WTC11 (cell line): ENCODE measurements at regions not wholly inside any gene's neighbourhood (a gene's known extent, or its start where the extent isn't known, plus 50 kb on each side); places are given as distances from the start of the nearest gene placed in this dataset.

Experiments
- ATAC-seq: fragments of 200-7000 bp; cut with Tn5 transposase; 2 replicates; pipeline ENCODE4 v1.10.0; 2021; ENCODE audit warnings: mild to moderate bottlenecking, moderate library complexity
- CTCF ChIA-PET: fragments of 300-600 bp; sonication (Branson Sonifier 250); formaldehyde crosslinking; loops from one replicate; lab custom pipeline; 2021; ENCODE audit warnings: antibody characterized with exemption; lab: Charles Lee
- POLR2A ChIA-PET: fragments of 350-600 bp; sonication (Branson Sonifier 250); formaldehyde crosslinking; loops from one replicate; lab custom pipeline; 2021; ENCODE audit warnings: antibody characterized with exemption; lab: Charles Lee
- DNase-seq: peaks from one replicate; pipeline ENCODE4 v3.0.0; 2021; ENCODE audit warnings: low spot score
- H3K27ac Mint-ChIP-seq: 2 replicates; pipeline ENCODE4 v1.8.0; 2021; ENCODE audit warnings: mixed read lengths
- H3K27me3 Mint-ChIP-seq: 2 replicates; pipeline ENCODE4 v1.8.0; 2021; ENCODE audit warnings: low read depth, mild to moderate bottlenecking, moderate library complexity, mixed read lengths
- H3K36me3 Mint-ChIP-seq: 2 replicates; pipeline ENCODE4 v1.8.0; 2021; ENCODE audit warnings: mixed read lengths
- H3K4me1 Mint-ChIP-seq: 2 replicates; pipeline ENCODE4 v1.8.0; 2022; ENCODE audit warnings: mixed read lengths
- H3K4me3 Mint-ChIP-seq: 2 replicates; pipeline ENCODE4 v1.8.0; 2021; ENCODE audit warnings: mild to moderate bottlenecking, moderate library complexity, mixed read lengths
- H3K9me3 Mint-ChIP-seq: 2 replicates; pipeline ENCODE4 v1.8.0; 2021; ENCODE audit warnings: mixed read lengths
- CBFB ChIP-seq: sonication (generic); formaldehyde crosslinking; IDR thresholded peaks from 2 replicates; pipeline ENCODE4 v1.8.1; 2022; ENCODE audit warnings: mild to moderate bottlenecking, low read depth, missing genetic modification reagents
- CREB1 ChIP-seq: sonication (generic); formaldehyde crosslinking; IDR thresholded peaks from 2 replicates; pipeline ENCODE4 v1.8.0; 2023; ENCODE audit warnings: mild to moderate bottlenecking, missing genetic modification reagents
- E2F5 ChIP-seq: sonication (generic); formaldehyde crosslinking; IDR thresholded peaks from 2 replicates; pipeline ENCODE4 v1.8.1; 2022; ENCODE audit warnings: mild to moderate bottlenecking, moderate library complexity, missing genetic modification reagents
- ERG ChIP-seq: fragments of 250-450 bp; sonication (Bioruptor Pico); IDR thresholded peaks from 2 replicates; pipeline ENCODE4 v1.8.0; 2021; ENCODE audit warnings: mild to moderate bottlenecking
- ESRRA ChIP-seq: sonication (generic); formaldehyde crosslinking; IDR thresholded peaks from 2 replicates; pipeline ENCODE4 v1.8.1; 2022; ENCODE audit warnings: mild to moderate bottlenecking, missing genetic modification reagents, borderline replicate concordance
- FOXP4 ChIP-seq: sonication (generic); formaldehyde crosslinking; IDR thresholded peaks from 2 replicates; pipeline ENCODE4 v1.8.0; 2022; ENCODE audit warnings: mild to moderate bottlenecking, missing genetic modification reagents
- GTF2I ChIP-seq: fragments of 250-450 bp; sonication (Bioruptor Pico); conservative IDR thresholded peaks from 2 replicates; pipeline ENCODE4 v1.4.0; 2021; ENCODE audit warnings: mild to moderate bottlenecking
- IRF1 ChIP-seq: sonication (generic); formaldehyde crosslinking; IDR thresholded peaks from 2 replicates; pipeline ENCODE4 v1.8.0; 2023; ENCODE audit warnings: missing genetic modification reagents
- MAX ChIP-seq: sonication (generic); formaldehyde crosslinking; IDR thresholded peaks from 2 replicates; pipeline ENCODE4 v1.8.0; 2022; ENCODE audit warnings: mild to moderate bottlenecking, missing genetic modification reagents
- NFATC4 ChIP-seq: fragments of 250-450 bp; sonication (Bioruptor Pico); IDR thresholded peaks from 2 replicates; pipeline ENCODE4 v1.9.0; 2021; ENCODE audit warnings: mild to moderate bottlenecking
- NFYB ChIP-seq: sonication (generic); formaldehyde crosslinking; conservative IDR thresholded peaks from 2 replicates; pipeline ENCODE4 v1.8.0; 2022; ENCODE audit warnings: low read depth, missing genetic modification reagents
- NR2C2 ChIP-seq: sonication (generic); formaldehyde crosslinking; IDR thresholded peaks from 2 replicates; pipeline ENCODE4 v1.8.0; 2022; ENCODE audit warnings: mild to moderate bottlenecking, missing genetic modification reagents
- OVOL2 ChIP-seq: fragments of 250-450 bp; sonication (Bioruptor Pico); IDR thresholded peaks from 2 replicates; pipeline ENCODE4 v1.9.0; 2021; ENCODE audit warnings: mild to moderate bottlenecking, borderline replicate concordance
- RORB ChIP-seq: fragments of 250-450 bp; sonication (Bioruptor Pico); IDR thresholded peaks from 2 replicates; pipeline ENCODE4 v1.9.0; 2021; ENCODE audit warnings: mild to moderate bottlenecking
- SMAD3 ChIP-seq: sonication (generic); formaldehyde crosslinking; IDR thresholded peaks from 2 replicates; pipeline ENCODE4 v1.8.0; 2022; ENCODE audit warnings: missing genetic modification reagents, mild to moderate bottlenecking, borderline replicate concordance
- SMAD4 ChIP-seq: sonication (generic); formaldehyde crosslinking; IDR thresholded peaks from 2 replicates; pipeline ENCODE4 v1.8.0; 2022; ENCODE audit warnings: mild to moderate bottlenecking, missing genetic modification reagents
- SP1 ChIP-seq: sonication (generic); formaldehyde crosslinking; conservative IDR thresholded peaks from 2 replicates; pipeline ENCODE4 v1.8.1; 2022; ENCODE audit warnings: missing genetic modification reagents
- TEAD4 ChIP-seq: sonication (generic); formaldehyde crosslinking; IDR thresholded peaks from 2 replicates; pipeline ENCODE4 v1.8.0; 2022; ENCODE audit warnings: mild to moderate bottlenecking, missing genetic modification reagents
- TP53 ChIP-seq: sonication (generic); formaldehyde crosslinking; IDR thresholded peaks from 2 replicates; pipeline ENCODE4 v1.8.1; 2023; ENCODE audit warnings: mild to moderate bottlenecking, missing genetic modification reagents
- USF2 ChIP-seq: sonication (generic); formaldehyde crosslinking; IDR thresholded peaks from 2 replicates; pipeline ENCODE4 v1.8.1; 2023; ENCODE audit warnings: mild to moderate bottlenecking, missing genetic modification reagents, moderate library complexity
- ZMAT4 ChIP-seq: fragments of 250-450 bp; sonication (Bioruptor Pico); IDR thresholded peaks from 2 replicates; pipeline ENCODE4 v1.9.0; 2021; ENCODE audit warnings: mild to moderate bottlenecking
- ZNF138 ChIP-seq: sonication (generic); formaldehyde crosslinking; conservative IDR thresholded peaks from 2 replicates; pipeline ENCODE4 v1.8.1; 2022; ENCODE audit warnings: mild to moderate bottlenecking, moderate library complexity, missing genetic modification reagents
- ZNF232 ChIP-seq: sonication (generic); formaldehyde crosslinking; IDR thresholded peaks from 2 replicates; pipeline ENCODE4 v1.8.0; 2022; ENCODE audit warnings: mild to moderate bottlenecking, missing genetic modification reagents
- ZNF263 ChIP-seq: sonication (generic); formaldehyde crosslinking; IDR thresholded peaks from 2 replicates; pipeline ENCODE4 v1.8.1; 2022; ENCODE audit warnings: low read depth, mild to moderate bottlenecking, moderate library complexity, missing genetic modification reagents
- ZNF317 ChIP-seq: sonication (generic); formaldehyde crosslinking; IDR thresholded peaks from 2 replicates; pipeline ENCODE4 v1.8.1; 2023; ENCODE audit warnings: low read depth, mild to moderate bottlenecking, moderate library complexity, missing genetic modification reagents, borderline replicate concordance
- ZNF396 ChIP-seq: fragments of 250-450 bp; sonication (Bioruptor Pico); IDR thresholded peaks from 2 replicates; pipeline ENCODE4 v1.8.0; 2021; ENCODE audit warnings: mild to moderate bottlenecking, moderate library complexity, borderline replicate concordance
- ZNF423 ChIP-seq: fragments of 250-450 bp; sonication (Bioruptor Pico); IDR thresholded peaks from 2 replicates; pipeline ENCODE4 v2.1.2; 2022; ENCODE audit warnings: mild to moderate bottlenecking, moderate library complexity
- ZNF425 ChIP-seq: fragments of 250-450 bp; sonication (Bioruptor Pico); conservative IDR thresholded peaks from 2 replicates; pipeline ENCODE4 v1.9.0; 2021; ENCODE audit warnings: mild to moderate bottlenecking

- no peak for TF ChIP-seq ESRRA (CRISPR knock-in tag)
- TF ChIP-seq NR2C2: no peak
- TF ChIP-seq SP1 (CRISPR knock-in tag): no peak
- no peak for TF ChIP-seq NFATC4
- TF ChIP-seq MAX (CRISPR knock-in tag): no peak
- TF ChIP-seq ZNF138 (CRISPR knock-in tag): no peak
- TF ChIP-seq ZNF263: no peak
Measured at GRCh38 chr2:122899614-122900013, 1125.5 kb upstream of the CNTNAP5 start (continued).

GRCh38 chr2:122905431-122905830 is 1119.7 kb upstream of the CNTNAP5 start:
- no peak overlapping the region for H3K4me3 Mint-ChIP-seq
- ATAC-seq: no peak
- H3K9me3 Mint-ChIP-seq: peaks cover 9% of the 10 kb centered on the region; the same call in 1 of the 2 replicates
- no peak for DNase-seq
- ChIA-PET POLR2A (no interaction called here), CTCF (no interaction called here)
- H3K27me3 Mint-ChIP-seq: no peaks in the 10 kb centered on the region
- TF ChIP-seq ZNF232 (CRISPR knock-in tag) (no peak), CBFB (CRISPR knock-in tag) (no peak), ESRRA (CRISPR knock-in tag) (no peak), E2F5 (no peak), NFYB (no peak), IRF1 (no peak), ZNF423 (no peak), ZNF317 (CRISPR knock-in tag) (no peak), SMAD4 (CRISPR knock-in tag) (no peak), USF2 (CRISPR knock-in tag) (no peak)
- no peaks in the 10 kb centered on the region for H3K4me1 Mint-ChIP-seq
- H3K27ac Mint-ChIP-seq: no peak overlapping the region
- no peaks in the 10 kb centered on the region for H3K36me3 Mint-ChIP-seq

GRCh38 chr2:122908159-122908558 is 1116.9 kb upstream of the CNTNAP5 start:
- TF ChIP-seq RORB (CRISPR knock-in tag) (no peak), CREB1 (no peak), SMAD3 (CRISPR knock-in tag) (no peak), ZNF396 (CRISPR knock-in tag) (no peak), ZMAT4 (CRISPR knock-in tag) (no peak), ZNF425 (no peak), FOXP4 (CRISPR knock-in tag) (no peak), ERG (CRISPR knock-in tag) (no peak), OVOL2 (CRISPR knock-in tag) (no peak), GTF2I (CRISPR knock-in tag) (no peak), TEAD4 (CRISPR knock-in tag) (no peak), TP53 (no peak), NFYB (no peak)
- CTCF ChIA-PET: no interaction called here
- DNase-seq (no peak), ATAC-seq (no peak)
- Mint-ChIP-seq H3K36me3 (no peaks in the 10 kb centered on the region), H3K27ac (no peak overlapping the region), H3K27me3 (no peaks in the 10 kb centered on the region), H3K9me3 (peaks cover 3% of the 10 kb centered on the region; the same call in 1 of the 2 replicates), H3K4me1 (no peaks in the 10 kb centered on the region), H3K4me3 (no peak overlapping the region)
- POLR2A ChIA-PET: no interaction called here
